ENCODE measurements at regions not wholly inside any gene's neighbourhood (a gene's known extent, or its start where the extent isn't known, plus 50 kb on each side); places are given as distances from the start of the nearest gene placed in this dataset.

DNA sequence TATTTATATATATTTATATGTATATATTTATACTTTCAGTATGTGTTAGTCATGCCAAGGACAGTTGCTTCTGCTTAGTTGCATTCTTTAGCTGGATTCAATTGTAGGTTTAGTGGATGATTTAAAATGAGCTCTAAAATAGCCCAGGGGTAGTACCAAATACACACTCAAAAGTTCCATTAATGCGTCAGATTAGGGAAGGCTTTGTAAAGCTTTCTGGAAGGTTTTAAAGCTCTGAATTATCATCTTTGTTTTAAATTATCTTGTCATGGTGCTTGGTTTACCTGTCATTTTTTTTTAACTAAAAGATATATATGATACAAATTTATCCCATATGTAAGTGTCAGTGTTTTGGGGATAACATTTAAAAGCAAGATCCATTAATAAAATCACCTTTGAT is 242.7 kb upstream of the ADAMTS5 start:
- TF ChIP-seq, protein P1, sequence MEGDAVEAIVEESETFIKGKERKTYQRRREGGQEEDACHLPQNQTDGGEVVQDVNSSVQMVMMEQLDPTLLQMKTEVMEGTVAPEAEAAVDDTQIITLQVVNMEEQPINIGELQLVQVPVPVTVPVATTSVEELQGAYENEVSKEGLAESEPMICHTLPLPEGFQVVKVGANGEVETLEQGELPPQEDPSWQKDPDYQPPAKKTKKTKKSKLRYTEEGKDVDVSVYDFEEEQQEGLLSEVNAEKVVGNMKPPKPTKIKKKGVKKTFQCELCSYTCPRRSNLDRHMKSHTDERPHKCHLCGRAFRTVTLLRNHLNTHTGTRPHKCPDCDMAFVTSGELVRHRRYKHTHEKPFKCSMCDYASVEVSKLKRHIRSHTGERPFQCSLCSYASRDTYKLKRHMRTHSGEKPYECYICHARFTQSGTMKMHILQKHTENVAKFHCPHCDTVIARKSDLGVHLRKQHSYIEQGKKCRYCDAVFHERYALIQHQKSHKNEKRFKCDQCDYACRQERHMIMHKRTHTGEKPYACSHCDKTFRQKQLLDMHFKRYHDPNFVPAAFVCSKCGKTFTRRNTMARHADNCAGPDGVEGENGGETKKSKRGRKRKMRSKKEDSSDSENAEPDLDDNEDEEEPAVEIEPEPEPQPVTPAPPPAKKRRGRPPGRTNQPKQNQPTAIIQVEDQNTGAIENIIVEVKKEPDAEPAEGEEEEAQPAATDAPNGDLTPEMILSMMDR (IDR thresholded peaks at IDR 0.05; ENCODE audit: insufficient read depth, low read length, poor library complexity, severe bottlenecking) = no peak
- no peak for TF ChIP-seq EZH2phosphoT487 (conservative IDR thresholded peaks at IDR 0.05; ENCODE audit: low read length)
